HG03439 (cell line): ENCODE measurements at regions not wholly inside any gene's neighbourhood (a gene's known extent, or its start where the extent isn't known, plus 50 kb on each side); places are given as distances from the start of the nearest gene placed in this dataset.

Experiments used
- ATAC-seq: cut with Tn5 transposase; IDR thresholded peaks from one replicate; pipeline ENCODE4 v1.9.1; 2021; ENCODE audit warnings: mild to moderate bottlenecking, moderate library complexity; ENCODE audit not compliant: unreplicated experiment

GRCh38 chr18:41155910-41156851 is 798.9 kb upstream of the PIK3C3 start:
- ATAC-seq, result no peak

GRCh38 chr18:41155025-41155424 is 800.0 kb upstream of the PIK3C3 start:
- no peak for ATAC-seq

GRCh38 chr18:41153871-41154270 is 801.2 kb upstream of the PIK3C3 start:
- ATAC-seq, result no peak

- no peak for ATAC-seq
These were observed 804.7 kb upstream of the PIK3C3 start for GRCh38 chr18:41150316-41150715.

- no peak for ATAC-seq
These were observed 808.7 kb upstream of the PIK3C3 start for GRCh38 chr18:41146301-41146700.

GRCh38 chr18:41145516-41145915 is 809.5 kb upstream of the PIK3C3 start:
- ATAC-seq, result no peak

GRCh38 chr18:41144441-41144840 is 810.6 kb upstream of the PIK3C3 start:
- no peak for ATAC-seq

- ATAC-seq, result no peak
These were observed 814.5 kb upstream of the PIK3C3 start for GRCh38 chr18:41140506-41140905.

GRCh38 chr18:41135146-41135545 is 819.9 kb upstream of the PIK3C3 start:
- no peak for ATAC-seq

GRCh38 chr18:41134426-41134825 is 820.6 kb upstream of the PIK3C3 start:
- no peak for ATAC-seq

GRCh38 chr18:41131050-41131449 is 824.0 kb upstream of the PIK3C3 start:
- no peak for ATAC-seq

GRCh38 chr18:41128545-41128944 is 826.5 kb upstream of the PIK3C3 start:
- ATAC-seq, result no peak

GRCh38 chr18:41128126-41128525 is 826.9 kb upstream of the PIK3C3 start:
- no peak for ATAC-seq

GRCh38 chr18:41126541-41127235 is 828.3 kb upstream of the PIK3C3 start:
- ATAC-seq, result no peak

GRCh38 chr18:41121116-41121826 is 833.8 kb upstream of the PIK3C3 start:
- no peak for ATAC-seq

GRCh38 chr18:41119031-41119430 is 836.0 kb upstream of the PIK3C3 start:
- no peak for ATAC-seq

- no peak for ATAC-seq
These were observed 841.0 kb upstream of the PIK3C3 start for GRCh38 chr18:41113885-41114482.

- no peak for ATAC-seq
These were observed 855.6 kb upstream of the PIK3C3 start for GRCh38 chr18:41099451-41099850.

- ATAC-seq, result no peak
These were observed 858.5 kb upstream of the PIK3C3 start for GRCh38 chr18:41096504-41096903.

GRCh38 chr18:41077076-41077475 is 878.0 kb upstream of the PIK3C3 start:
- ATAC-seq, result no peak

GRCh38 chr18:41075212-41075611 is 879.8 kb upstream of the PIK3C3 start:
- ATAC-seq, result no peak
